HCEC 1CT (cell line): ENCODE measurements at regions not wholly inside any gene's neighbourhood (a gene's known extent, or its start where the extent isn't known, plus 50 kb on each side); places are given as distances from the start of the nearest gene placed in this dataset.

Experiments used
- DNase-seq: peaks from one replicate; pipeline ENCODE4 v3.0.0-alpha.2; 2017

- DNase-seq = no peak
Measured at GRCh38 chr4:38489924-38490639, 173.9 kb upstream of the KLF3 start.

DNA sequence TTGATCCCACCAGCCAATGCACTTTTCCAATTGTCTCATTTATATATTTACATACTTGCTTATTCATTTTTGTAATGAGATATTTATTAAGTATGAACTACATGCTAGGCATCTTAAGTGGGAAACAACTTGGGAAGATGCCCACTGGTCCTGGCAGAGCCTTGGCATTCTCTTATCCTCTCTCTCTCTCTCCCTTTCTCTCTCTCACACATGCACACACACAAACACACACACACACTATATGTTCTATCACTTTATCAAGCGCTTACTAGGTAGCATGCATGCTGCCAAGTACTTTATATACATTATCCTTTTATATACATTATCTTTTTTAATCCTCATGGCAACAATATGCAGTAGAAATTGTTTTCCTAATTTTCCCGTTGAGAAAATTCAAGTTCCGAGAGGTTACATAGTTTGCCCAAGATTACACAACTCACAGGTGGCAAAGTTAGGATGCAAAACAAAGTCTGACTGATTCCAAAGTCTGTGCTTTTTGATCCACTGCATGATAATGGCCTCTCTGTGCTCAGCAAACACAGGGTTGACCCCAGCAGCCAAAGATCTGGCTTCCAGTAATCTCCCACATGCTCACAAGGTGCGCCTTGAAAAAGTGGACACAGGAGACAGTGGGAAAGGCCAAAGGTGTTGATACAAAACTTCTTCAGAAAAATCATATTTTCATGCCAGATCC lies 173.1 kb upstream of the KLF3 start:
- DNase-seq = no peak

DNA sequence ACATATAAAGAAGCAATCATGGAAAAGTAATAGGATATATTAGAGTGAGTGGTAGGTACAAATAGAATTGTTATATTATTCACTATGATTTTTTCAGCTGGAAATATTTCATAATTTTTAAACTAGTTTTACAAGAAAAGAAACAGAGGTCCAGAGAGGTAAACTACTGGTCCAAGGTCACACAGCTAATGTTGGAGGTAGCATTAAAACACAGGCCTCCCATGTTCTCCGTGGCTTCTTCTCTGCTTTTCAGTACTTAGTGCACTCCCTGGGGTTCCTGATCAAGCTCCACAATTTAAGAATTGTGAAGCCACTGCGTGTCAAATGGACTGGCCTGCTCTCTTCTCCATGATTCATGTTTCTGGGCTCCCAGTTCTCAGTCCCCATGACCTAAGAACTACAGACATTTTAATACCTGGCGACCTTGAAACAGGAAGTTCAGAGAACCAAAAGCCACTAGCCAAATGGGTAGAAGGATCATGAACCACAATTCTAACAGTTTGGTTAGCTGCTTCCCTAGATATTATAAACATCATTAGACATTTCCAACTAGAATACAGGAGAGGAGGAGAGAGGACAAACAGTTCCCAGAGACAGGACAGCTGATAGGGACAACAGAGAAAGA lies 172.0 kb upstream of the KLF3 start:
- DNase-seq = no peak

DNA sequence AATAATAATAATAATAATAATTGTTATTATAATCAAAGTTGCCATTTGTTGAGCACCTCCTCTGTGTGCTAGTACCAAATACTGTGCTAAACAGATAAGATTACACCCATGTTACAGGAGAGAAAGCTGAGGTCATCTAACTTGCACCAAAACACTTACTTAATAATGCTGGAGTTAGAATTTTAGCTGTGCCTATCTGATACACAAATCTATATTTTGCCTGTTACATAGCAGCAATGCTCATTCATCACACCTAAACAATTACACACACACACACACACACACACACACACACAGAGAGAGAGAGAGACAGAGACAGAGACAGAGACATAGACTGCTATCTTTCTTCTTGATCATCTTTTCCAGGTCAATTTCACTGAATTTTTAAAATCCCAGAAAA lies 170.9 kb upstream of the KLF3 start:
- DNase-seq = no peak

GRCh38 chr4:38495446-38495845 lies 168.6 kb upstream of the KLF3 start:
- no peak for DNase-seq

- no peak for DNase-seq
Measured at GRCh38 chr4:38497121-38497520, 166.9 kb upstream of the KLF3 start.

- no peak for DNase-seq
Measured at GRCh38 chr4:38499101-38499500, 164.9 kb upstream of the KLF3 start.

GRCh38 chr4:38500433-38500832 lies 163.6 kb upstream of the KLF3 start:
- no peak for DNase-seq

GRCh38 chr4:38501698-38502097 lies 162.3 kb upstream of the KLF3 start:
- DNase-seq = no peak

- no peak for DNase-seq
Measured at GRCh38 chr4:38503689-38504395, 160.2 kb upstream of the KLF3 start.

GRCh38 chr4:38504396-38504715 lies 159.6 kb upstream of the KLF3 start:
- no peak for DNase-seq

GRCh38 chr4:38509551-38509950 lies 154.4 kb upstream of the KLF3 start:
- DNase-seq = no peak

- DNase-seq = no peak
Measured at GRCh38 chr4:38510201-38510600, 153.8 kb upstream of the KLF3 start.

DNA sequence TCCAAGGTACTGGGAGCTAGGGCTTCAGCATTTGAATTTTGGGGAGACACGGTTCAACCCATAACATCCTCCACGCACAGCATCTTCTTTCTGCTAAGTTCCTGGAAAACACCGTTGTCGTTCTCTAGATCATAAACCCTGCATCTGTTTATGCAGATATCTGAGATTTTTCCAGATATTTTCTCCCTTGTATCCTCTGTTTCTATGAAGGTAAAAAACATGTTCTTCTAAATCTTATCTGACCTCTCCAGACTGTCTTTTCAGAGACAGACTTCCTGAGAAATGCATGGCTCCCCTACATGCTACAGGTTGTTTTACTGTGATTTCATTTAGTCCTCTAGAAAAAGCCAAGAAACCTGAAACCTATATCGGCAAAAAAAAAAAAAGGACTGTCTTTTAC lies 152.3 kb upstream of the KLF3 start:
- DNase-seq = no peak

DNA sequence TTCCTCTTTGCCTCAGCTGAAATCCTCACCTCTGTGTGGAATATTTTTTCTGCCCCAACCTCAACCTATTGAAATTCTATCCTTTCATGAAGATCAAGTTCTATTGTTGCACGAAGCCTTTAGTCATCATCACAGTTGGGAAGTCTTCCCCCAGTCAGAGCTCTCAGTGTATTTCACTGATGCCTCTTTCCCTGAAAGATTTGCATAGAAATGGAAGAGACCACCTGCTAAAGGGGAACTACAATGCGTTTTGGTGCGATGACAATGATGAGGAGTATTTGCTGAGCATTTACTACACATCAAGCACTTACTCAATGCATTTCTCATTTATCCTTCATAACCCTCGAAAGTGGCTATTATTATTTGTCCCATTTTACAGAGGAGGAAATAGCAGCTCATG lies 151.2 kb upstream of the KLF3 start:
- DNase-seq = no peak

DNA sequence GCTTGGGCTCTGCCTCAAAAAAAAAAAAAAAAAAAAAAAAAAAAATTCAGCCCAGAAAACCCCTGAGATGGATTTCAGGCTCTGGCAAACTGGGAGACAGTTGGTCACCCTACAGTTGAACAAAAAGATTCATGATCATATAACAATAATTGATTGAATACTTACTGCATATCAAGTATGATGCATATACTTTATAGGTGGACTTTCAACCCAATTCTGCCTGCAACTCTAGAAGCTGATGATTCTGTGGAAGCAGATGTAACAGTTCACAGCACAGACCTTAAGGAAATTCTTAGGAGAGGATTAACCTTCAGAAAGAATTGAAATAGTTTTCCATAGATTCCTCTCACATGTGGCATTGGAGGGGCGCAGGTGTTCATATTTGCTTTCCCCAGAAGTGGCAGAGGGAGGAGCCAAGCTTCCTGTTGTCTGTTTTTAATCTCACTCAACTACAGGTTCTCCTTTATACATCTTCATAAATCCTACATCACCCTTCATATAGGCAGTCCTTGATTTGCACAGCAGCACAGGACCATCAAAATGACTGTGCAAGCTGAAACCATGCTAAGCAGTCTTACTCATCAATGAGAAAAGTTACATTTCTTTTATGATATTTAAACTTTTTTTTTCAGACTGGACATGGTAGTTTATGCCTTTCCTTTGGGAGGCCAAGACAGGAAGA lies 149.4 kb upstream of the KLF3 start:
- DNase-seq = no peak

DNA sequence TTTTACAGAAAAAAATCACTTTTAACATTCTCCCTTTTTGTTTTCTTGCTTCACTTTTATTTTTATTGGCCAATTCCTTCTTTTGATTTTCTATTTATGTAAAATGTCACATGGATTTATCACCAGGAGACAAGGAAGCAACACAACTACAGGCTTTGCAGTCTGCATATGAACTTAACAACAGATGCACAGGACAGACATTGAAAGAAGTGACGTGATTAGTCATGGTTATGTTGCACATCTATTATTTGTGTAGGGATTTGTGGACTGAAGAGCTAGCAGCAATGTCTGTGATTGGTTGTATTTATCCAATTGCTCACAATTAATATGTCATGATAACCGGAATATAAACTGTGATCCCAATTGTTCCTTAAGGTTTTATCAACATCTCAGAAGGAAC lies 147.8 kb upstream of the KLF3 start:
- DNase-seq = no peak

GRCh38 chr4:38519666-38520065 lies 144.3 kb upstream of the KLF3 start:
- no peak for DNase-seq

- DNase-seq = no peak
Measured at GRCh38 chr4:38523054-38523453, 140.9 kb upstream of the KLF3 start.

DNA sequence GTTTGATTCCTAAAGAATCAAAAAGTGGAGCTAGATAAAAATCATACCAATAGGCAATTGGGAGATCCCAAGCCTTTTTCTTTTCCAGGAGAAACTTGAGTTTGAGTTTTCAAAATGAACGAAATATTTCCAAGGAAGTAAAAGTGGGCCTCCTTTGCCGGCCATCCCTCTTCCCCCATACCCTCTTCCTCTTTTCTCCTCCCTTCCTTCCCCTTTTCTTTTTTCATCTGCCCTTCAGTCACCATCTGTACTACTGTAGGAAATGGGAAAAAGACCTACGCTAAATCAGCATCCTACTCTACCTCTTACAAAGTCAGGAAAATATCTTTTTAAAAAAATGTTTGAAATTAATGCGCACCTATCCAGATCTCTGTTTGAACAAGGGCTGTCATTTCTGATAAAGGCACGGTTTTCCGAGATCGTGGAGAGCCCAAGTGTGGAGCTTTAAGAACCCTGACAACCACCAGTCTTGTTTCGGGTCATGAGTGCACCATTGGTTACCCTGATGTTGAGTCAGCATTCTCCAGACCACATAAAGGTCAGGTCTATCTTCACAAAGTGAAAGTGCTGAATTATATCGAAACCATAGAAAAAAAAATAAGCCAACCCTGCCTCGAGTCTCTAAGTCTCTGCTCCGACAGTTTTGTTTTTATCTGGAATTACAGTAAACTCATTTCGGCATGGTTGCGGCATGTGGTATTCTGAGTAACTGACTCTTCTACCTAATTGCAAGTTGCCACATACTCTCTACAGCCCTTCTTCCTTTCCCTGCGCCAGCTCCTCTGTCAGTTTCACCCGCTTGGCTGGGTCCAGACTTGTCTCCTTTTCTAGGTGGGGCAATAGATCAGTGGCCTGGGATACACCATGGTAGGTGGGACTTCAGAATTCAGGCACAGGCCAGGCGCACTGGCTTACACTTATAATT lies 140.2 kb upstream of the KLF3 start:
- no peak for DNase-seq

GRCh38 chr4:38526412-38526811 lies 137.6 kb upstream of the KLF3 start:
- no peak for DNase-seq
